Neural cell (in vitro differentiated cells): ENCODE measurements at regions not wholly inside any gene's neighbourhood (a gene's known extent, or its start where the extent isn't known, plus 50 kb on each side); places are given as distances from the start of the nearest gene placed in this dataset.

Experiments
- H2AFZ ChIP-seq: fragments of 200-600, 300-800 bp; sonication (generic), shearing (Covaris generic); 2 replicates; pipeline ENCODE4 v1.6.0; 2014; ENCODE audit warnings: low read depth, mild to moderate bottlenecking, antibody characterized with exemption, low read length, moderate library complexity
- H3F3A ChIP-seq: fragments of 200-600 bp; shearing (Covaris generic); 2 replicates; pipeline ENCODE4 v1.6.1; 2016; ENCODE audit warnings: mild to moderate bottlenecking, moderate library complexity, mixed read lengths, antibody characterized with exemption, low read length; ENCODE audit not compliant: insufficient read depth, poor library complexity, severe bottlenecking
- H3K27ac ChIP-seq: fragments of 200-600, 300-800 bp; sonication (generic), shearing (Covaris generic); 2 replicates; pipeline ENCODE4 v1.5.1; 2014; ENCODE audit warnings: mild to moderate bottlenecking, low read length, moderate library complexity
- H3K27me3 ChIP-seq: fragments of 300-800, 200-600 bp; sonication (generic), shearing (Covaris generic); 2 replicates; pipeline ENCODE4 v1.6.0; 2014; ENCODE audit warnings: mild to moderate bottlenecking, low read depth, low read length, moderate library complexity; ENCODE audit not compliant: insufficient read depth
- H3K36me3 ChIP-seq: fragments of 300-800, 200-600 bp; sonication (generic), shearing (Covaris generic); 2 replicates; pipeline ENCODE4 v1.5.1; 2014; ENCODE audit warnings: mild to moderate bottlenecking, antibody characterized with exemption, low read length, moderate library complexity; ENCODE audit not compliant: insufficient read depth
- H3K4me2 ChIP-seq: fragments of 300-800, 200-600 bp; sonication (generic), shearing (Covaris generic); 2 replicates; pipeline ENCODE4 v1.6.0; 2014; ENCODE audit warnings: mild to moderate bottlenecking, low read length
- H3K4me3 ChIP-seq: fragments of 300-800, 200-600 bp; sonication (generic), shearing (Covaris generic); 2 replicates; pipeline ENCODE4 v1.5.1; 2014; ENCODE audit warnings: mild to moderate bottlenecking, low read length, moderate library complexity
- H3K79me2 ChIP-seq: fragments of 200-600 bp; shearing (Covaris generic); replicated peaks from 2 replicates; pipeline ENCODE4 v1.6.0; 2014; ENCODE audit warnings: mild to moderate bottlenecking, low read length, moderate library complexity; ENCODE audit not compliant: insufficient read depth
- H3K9ac ChIP-seq: fragments of 300-800, 200-600 bp; sonication (generic), shearing (Covaris generic); 2 replicates; pipeline ENCODE4 v1.6.1; 2016; ENCODE audit warnings: mild to moderate bottlenecking, low read length, mixed read lengths
- H3K9me2 ChIP-seq: fragments of 200-600 bp; shearing (Covaris generic); 2 replicates; pipeline ENCODE4 v1.6.1; 2016; ENCODE audit warnings: mild to moderate bottlenecking, low read length, mixed read lengths; ENCODE audit not compliant: insufficient read depth
- H3K9me3 ChIP-seq: fragments of 200-600, 300-800 bp; sonication (generic), shearing (Covaris generic); 2 replicates; pipeline ENCODE4 v1.6.1; 2016; ENCODE audit warnings: mild to moderate bottlenecking, mixed run types, low read length, moderate library complexity, mixed read lengths
- H4K20me1 ChIP-seq: fragments of 200-600 bp; shearing (Covaris generic); 2 replicates; pipeline ENCODE4 v1.6.1; 2016; ENCODE audit warnings: mild to moderate bottlenecking, mixed run types; ENCODE audit not compliant: insufficient read depth
- CTCF ChIP-seq: fragments of 450-650 bp; IDR thresholded peaks from 2 replicates; pipeline ENCODE4 v1.5.1; 2014; ENCODE audit warnings: antibody characterized with exemption, mild to moderate bottlenecking, moderate library complexity; ENCODE audit not compliant: poor library complexity, severe bottlenecking
- EP300 ChIP-seq: fragments of 450-650 bp; conservative IDR thresholded peaks from 2 replicates; pipeline ENCODE4 v1.6.1; 2014; ENCODE audit warnings: antibody characterized with exemption, mild to moderate bottlenecking, moderate library complexity; ENCODE audit not compliant: poor library complexity, severe bottlenecking
- EZH2 ChIP-seq: fragments of 200-600, 300-800 bp; shearing (Covaris generic), sonication (generic); IDR thresholded peaks from 2 replicates; pipeline ENCODE4 v1.6.1; 2014; ENCODE audit warnings: antibody characterized with exemption, low read length, borderline replicate concordance, mild to moderate bottlenecking; ENCODE audit not compliant: insufficient read depth, poor library complexity, severe bottlenecking
- MXI1 ChIP-seq: fragments of 450-650 bp; conservative IDR thresholded peaks from 2 replicates; pipeline ENCODE4 v1.6.1; 2014; ENCODE audit warnings: antibody characterized with exemption, mild to moderate bottlenecking; ENCODE audit not compliant: poor library complexity, severe bottlenecking
- POLR2AphosphoS5 ChIP-seq: IDR thresholded peaks from 2 replicates; pipeline ENCODE4 v1.6.1; 2012
- RAD21 ChIP-seq: fragments of 450-650 bp; conservative IDR thresholded peaks from 2 replicates; pipeline ENCODE4 v1.6.1; 2014; ENCODE audit warnings: antibody characterized with exemption, mild to moderate bottlenecking, moderate library complexity
- REST ChIP-seq: IDR thresholded peaks from 2 replicates; pipeline ENCODE4 v1.6.1; 2012; ENCODE audit warnings: borderline replicate concordance
- SMC3 ChIP-seq: fragments of 450-650 bp; conservative IDR thresholded peaks from 2 replicates; pipeline ENCODE4 v1.6.1; 2014; ENCODE audit warnings: antibody characterized with exemption, mild to moderate bottlenecking, moderate library complexity; ENCODE audit not compliant: poor library complexity
- TAF1 ChIP-seq: IDR thresholded peaks from 2 replicates; pipeline ENCODE4 v1.6.1; 2012; ENCODE audit warnings: low read depth

- Histone ChIP-seq H3K4me2 (no peak overlapping the region), H3K9me2 (no peaks in the 10 kb centered on the region), H3K9me3 (no peaks in the 10 kb centered on the region), H4K20me1 (no peaks in the 10 kb centered on the region), H2AFZ (no peak overlapping the region), H3K27me3 (no peaks in the 10 kb centered on the region), H3K79me2 (no peaks in the 10 kb centered on the region), H3K36me3 (no peaks in the 10 kb centered on the region), H3K27ac (no peak overlapping the region), H3K4me3 (no peak overlapping the region), H3F3A (no peaks in the 10 kb centered on the region), H3K9ac (no peak overlapping the region)
- TF ChIP-seq MXI1, result no peak
- no peak for TF ChIP-seq EZH2
Measured at GRCh38 chr7:68399991-68400590, 1198.2 kb upstream of the AUTS2 start.

- no peak overlapping the region for H3K4me2 ChIP-seq
- H3K4me3 ChIP-seq, result no peak overlapping the region
- H3K27me3 ChIP-seq, result no peaks in the 10 kb centered on the region
- TF ChIP-seq POLR2AphosphoS5, result no peak
- TF ChIP-seq TAF1, result no peak
- TF ChIP-seq RAD21, result no peak
- TF ChIP-seq CTCF, result no peak
- no peak for TF ChIP-seq EP300
- no peak for TF ChIP-seq SMC3
- TF ChIP-seq REST, result no peak
- no peak for TF ChIP-seq EZH2
- no peak for TF ChIP-seq MXI1
- H3K27ac ChIP-seq, result no peak overlapping the region
- H4K20me1 ChIP-seq, result no peaks in the 10 kb centered on the region
- H2AFZ ChIP-seq, result no peak overlapping the region
- H3K9me3 ChIP-seq, result no peaks in the 10 kb centered on the region
- H3K9ac ChIP-seq, result no peak overlapping the region
- no peaks in the 10 kb centered on the region for H3F3A ChIP-seq
- H3K36me3 ChIP-seq, result no peaks in the 10 kb centered on the region
- no peaks in the 10 kb centered on the region for H3K9me2 ChIP-seq
- no peaks in the 10 kb centered on the region for H3K79me2 ChIP-seq
Measured at GRCh38 chr7:68400783-68401182, 1197.5 kb upstream of the AUTS2 start.
